ENCODE measurements at regions not wholly inside any gene's neighbourhood (a gene's known extent, or its start where the extent isn't known, plus 50 kb on each side); places are given as distances from the start of the nearest gene placed in this dataset.

DNA sequence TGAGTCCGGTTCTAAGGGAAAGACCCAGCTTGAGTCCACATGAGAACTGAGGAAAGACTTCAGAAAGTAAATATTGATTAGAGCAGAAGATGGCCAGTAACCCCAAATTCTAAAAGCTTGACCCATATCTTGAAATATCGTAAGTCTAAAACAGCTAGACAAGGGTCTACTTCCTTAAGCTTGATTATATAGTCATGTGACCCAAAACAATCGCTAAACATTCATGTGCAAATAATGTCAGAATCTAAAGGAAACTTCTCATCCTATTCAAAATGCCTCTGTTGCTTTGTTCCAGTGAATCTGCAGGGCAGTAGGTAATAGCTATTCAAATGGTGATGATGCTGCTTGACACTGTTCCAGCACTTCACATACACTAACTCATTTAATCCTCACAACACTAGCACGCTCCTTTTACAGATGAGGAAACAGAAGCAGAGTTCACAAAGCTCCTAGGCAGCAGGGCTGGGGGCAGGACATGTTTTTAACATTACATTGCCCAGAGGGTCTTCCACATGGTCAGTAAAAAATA lies 52.6 kb downstream of the TCF20 start:
- DNase-seq (ENCODE audit: extremely low read depth in 1 of 2, low read depth in 1 of 2) = no peak

GRCh38 chr22:42217019-42217751 lies 53.3 kb downstream of the TCF20 start:
- DNase-seq (ENCODE audit: extremely low read depth in 1 of 2, low read depth in 1 of 2) = no peak

- DNase-seq (ENCODE audit: extremely low read depth in 1 of 2, low read depth in 1 of 2) = no peak
Observed at GRCh38 chr22:42214633-42215415, 55.6 kb downstream of the TCF20 start.

GRCh38 chr22:42208362-42208761 lies 62.1 kb downstream of the TCF20 start:
- no peak for DNase-seq (ENCODE audit: extremely low read depth in 1 of 2, low read depth in 1 of 2)

- no peak for DNase-seq (ENCODE audit: extremely low read depth in 1 of 2, low read depth in 1 of 2)
Observed at GRCh38 chr22:42207918-42208317, 62.5 kb downstream of the TCF20 start.

- DNase-seq (ENCODE audit: extremely low read depth in 1 of 2, low read depth in 1 of 2) = no peak
Observed at GRCh38 chr22:42203609-42204008, 66.8 kb downstream of the TCF20 start.

DNA sequence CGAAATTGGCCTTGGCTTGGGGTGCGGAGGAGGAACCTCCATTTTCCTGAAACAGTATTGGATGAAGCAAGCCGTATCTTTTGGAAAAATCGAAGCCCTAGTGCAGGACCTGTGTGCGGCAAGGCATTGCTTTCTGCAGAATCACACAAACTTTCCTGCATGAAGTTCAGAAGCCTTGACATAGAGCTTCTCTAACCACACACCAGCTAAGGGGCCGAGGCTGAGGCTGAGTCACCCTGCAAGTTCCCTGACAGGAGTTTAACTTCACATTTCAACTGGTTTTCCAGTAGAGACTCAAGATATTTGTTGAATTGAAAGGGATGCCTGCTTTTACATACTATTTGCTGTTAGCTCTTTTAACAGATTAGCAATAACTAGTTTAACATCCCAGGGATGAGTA lies 67.8 kb downstream of the TCF20 start:
- peak; percentile 17 to 53 for DNase-seq (ENCODE audit: extremely low read depth in 1 of 2, low read depth in 1 of 2)

- DNase-seq (ENCODE audit: extremely low read depth in 1 of 2, low read depth in 1 of 2) = no peak
Observed at GRCh38 chr22:42202048-42202447, 68.4 kb downstream of the TCF20 start.

DNA sequence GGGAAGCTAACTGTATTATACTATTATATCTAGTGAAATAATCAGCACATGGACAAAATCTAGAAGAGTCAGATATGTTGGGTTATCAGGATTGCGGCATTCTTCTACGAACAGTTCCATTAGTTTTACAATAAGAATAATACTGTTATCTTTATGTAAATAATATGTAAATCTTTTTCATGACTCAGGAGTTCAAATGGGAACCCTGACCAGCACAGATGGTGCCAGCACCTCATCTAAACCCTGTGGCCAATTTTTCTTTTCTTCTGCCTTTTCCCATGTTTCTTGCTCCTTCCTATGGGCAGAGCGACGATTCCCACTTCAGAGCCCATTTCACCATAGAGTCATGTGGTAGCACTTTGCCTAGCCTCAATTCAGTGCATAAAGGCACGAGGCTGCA lies 68.4 kb upstream of the CYP2D6 start:
- no peak for DNase-seq (ENCODE audit: extremely low read depth in 1 of 2, low read depth in 1 of 2)

DNA sequence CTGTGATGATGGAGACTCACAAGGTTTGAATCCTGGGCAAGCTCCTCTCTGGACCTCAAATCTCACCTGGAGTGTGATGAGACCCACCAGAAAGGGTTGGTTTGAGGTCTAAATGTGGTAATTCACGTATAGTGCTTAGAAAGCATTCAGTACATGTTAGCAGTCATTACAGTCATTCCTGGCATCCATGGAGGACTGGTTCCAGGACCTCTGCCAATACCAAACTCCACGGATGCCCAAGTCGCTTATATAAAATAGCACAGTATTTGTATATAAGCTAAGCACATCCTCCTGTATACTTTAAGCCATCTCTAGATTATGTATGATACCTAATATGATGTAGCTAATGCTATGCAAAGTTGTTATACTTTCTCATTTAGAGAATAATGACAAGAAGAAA lies 67.6 kb upstream of the CYP2D6 start:
- no peak for DNase-seq (ENCODE audit: extremely low read depth in 1 of 2, low read depth in 1 of 2)

DNA sequence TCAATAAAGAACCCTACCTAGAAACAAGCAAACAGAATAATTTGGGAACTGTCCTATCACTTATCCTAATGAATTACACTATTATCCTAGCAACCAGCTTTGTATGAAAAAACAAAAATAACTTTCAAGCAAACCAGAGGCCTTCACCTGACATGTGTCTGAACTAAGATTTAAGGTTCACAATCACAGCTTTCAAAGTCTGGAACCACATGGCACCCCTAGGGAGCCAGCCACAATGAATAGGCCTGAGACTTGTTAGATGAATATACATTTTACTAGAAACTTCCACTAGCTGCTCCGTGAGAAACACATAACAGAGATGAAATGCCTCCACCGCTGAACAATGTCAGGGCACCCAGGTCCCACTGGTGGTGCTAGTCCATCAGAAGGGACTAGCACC lies 65.8 kb upstream of the CYP2D6 start:
- no peak for DNase-seq (ENCODE audit: extremely low read depth in 1 of 2, low read depth in 1 of 2)

DNA sequence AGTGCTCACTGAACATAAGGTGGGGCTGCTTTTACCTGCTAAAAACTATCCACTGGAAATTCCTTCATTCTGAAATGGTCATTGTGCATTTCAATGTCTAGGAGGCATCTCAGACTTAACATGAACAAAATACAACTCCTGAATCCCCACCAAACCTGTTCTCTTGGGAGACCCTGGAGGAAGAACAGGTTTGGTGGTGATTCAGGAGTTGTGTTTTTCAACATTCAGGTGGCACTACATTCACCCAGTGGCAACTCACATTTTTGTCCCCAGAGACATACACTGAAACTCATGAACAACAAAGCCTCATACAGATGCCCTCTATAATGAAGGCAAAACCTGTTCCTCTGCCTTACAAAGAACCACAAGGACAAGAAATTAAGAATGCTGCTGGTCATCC lies 64.3 kb upstream of the CYP2D6 start:
- no peak for DNase-seq (ENCODE audit: extremely low read depth in 1 of 2, low read depth in 1 of 2)

DNA sequence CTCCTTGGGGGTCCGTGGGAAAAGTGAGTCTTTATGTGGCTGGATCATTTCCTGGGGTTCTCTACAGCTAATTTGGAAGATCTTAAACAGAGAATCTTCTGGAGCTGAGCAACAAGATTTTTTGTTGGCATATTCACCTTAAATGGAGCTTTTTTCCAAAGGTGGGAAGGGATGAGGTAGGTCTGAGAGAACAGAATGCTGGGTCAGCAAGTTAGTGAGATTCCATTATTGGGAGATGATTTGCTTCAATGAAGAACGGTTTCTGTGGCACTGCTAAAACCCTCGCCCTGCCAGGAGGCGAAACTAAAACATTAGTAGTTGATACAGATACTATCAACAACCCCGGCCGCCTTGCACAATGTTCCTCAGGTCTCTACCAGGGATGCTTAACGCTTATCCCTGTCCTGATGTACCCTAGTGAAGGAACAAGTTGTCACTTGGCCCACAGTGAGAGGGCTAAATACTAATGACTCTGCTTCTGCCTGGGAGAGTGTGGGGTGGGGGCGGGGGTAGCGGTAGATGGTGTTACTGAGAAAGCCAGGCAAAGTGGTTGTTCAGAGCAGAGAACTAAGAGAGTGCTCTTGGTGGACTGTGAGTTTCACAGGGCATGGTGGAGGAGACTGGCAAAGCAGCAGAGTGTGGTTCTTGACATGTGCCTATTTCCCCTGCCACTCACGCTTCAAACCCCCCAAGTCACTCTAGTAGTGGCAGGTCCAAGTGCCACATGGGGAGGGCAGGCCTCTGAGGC lies 63.7 kb upstream of the CYP2D6 start:
- no peak for DNase-seq (ENCODE audit: extremely low read depth in 1 of 2, low read depth in 1 of 2)

DNA sequence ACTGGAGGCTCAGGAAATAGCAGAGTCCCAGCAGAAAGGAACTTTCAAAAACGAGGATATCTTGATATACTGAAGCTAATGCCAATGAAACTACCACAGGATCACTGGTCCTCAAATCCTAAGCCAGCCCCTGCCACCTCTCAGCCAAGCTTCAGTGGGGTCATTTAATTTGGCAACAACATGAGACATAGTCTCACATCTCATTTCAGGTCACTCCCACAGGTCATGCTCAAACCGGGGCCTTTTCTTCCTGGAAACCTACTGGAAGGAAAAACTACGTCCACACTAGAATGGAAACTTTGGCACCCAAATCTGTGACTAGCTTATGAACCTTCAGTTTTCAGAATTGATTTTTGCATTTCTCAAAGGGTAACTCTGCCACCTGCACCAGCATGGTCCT lies 61.9 kb upstream of the CYP2D6 start:
- DNase-seq (ENCODE audit: extremely low read depth in 1 of 2, low read depth in 1 of 2) = no peak

DNA sequence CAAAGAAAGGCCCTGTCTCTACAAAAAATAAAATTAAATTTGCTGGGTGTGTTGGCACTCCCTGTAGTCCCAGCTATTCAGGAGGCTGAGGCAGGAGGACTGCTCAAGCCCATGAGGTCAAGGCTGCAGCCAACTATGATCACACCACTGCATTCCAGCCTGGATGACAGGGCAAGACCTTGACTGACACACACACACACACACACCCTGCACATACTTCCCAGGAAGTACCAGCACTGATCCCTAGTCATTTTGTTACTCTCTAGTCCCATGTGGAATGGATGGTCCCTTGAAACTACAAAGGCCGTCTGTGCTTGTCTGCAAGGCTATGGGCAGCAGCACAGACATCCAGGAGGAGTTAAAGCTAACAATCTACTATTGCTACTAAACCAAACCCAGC lies 59.7 kb upstream of the CYP2D6 start:
- DNase-seq (ENCODE audit: extremely low read depth in 1 of 2, low read depth in 1 of 2) = no peak

DNA sequence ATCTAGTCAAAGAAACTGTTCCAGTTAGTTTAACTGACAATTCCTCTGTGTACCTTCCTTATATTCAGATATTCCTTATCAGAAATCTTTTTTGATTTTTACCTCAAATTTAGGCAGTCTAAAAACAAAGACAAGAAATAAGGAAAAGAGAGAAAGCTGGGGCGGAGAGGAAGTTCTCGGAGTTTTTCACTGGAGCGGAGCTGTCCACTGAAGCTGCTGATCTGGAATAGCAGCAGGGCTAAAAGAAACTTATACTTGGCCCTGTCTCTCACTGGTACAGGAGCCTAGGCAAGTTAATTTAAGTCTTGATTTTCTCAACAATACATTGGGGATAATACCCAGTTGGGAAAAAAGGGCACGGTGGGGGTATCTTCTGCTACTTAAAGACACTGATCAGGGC lies 59.2 kb upstream of the CYP2D6 start:
- DNase-seq (ENCODE audit: extremely low read depth in 1 of 2, low read depth in 1 of 2) = no peak

GRCh38 chr22:42188808-42189447 lies 58.3 kb upstream of the CYP2D6 start:
- DNase-seq (ENCODE audit: extremely low read depth in 1 of 2, low read depth in 1 of 2) = no peak

DNA sequence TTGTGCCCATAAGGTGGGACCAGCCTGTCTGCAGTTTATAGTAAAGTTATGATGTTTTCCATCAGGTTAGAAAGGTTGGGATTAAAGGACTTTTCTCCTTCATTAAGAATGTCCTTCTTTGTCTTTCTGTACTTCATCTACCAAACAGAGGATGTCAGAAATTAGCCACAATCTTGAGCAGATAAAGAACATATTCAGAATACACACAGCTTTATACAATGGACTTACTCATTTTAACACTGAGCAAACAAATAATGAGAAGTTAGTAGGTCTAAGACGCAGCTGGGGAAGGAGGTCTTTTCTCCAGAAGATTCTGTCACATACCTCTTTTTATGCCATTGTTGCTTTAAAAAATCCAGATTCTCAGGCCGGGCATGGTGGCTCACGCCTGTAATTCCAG lies 57.0 kb upstream of the CYP2D6 start:
- DNase-seq (ENCODE audit: extremely low read depth in 1 of 2, low read depth in 1 of 2) = no peak

GRCh38 chr22:42185915-42186439 lies 55.4 kb upstream of the CYP2D6 start:
- no peak for DNase-seq (ENCODE audit: extremely low read depth in 1 of 2, low read depth in 1 of 2)

DNA sequence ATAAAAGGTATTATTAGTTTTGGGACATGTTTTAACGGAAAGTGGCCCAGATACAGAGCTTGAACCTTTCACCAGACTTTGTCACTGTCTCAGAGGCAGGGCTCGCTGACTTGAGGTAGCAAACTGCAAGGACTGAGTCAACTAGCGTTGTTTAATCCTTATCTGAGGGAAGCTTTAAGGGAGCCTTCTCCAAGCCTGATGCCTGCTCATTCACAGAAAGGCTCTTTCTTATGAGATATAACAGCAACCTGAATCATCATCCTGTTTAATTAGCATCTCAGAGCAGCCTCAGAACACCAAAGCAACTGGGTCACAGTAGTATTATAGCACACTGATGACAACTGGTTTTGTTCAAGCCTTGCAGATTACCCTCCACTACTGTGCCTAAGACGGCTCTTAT lies 54.2 kb upstream of the CYP2D6 start:
- DNase-seq (ENCODE audit: extremely low read depth in 1 of 2, low read depth in 1 of 2) = no peak
